ENCODE measurements at regions not wholly inside any gene's neighbourhood (a gene's known extent, or its start where the extent isn't known, plus 50 kb on each side); places are given as distances from the start of the nearest gene placed in this dataset.

DNA sequence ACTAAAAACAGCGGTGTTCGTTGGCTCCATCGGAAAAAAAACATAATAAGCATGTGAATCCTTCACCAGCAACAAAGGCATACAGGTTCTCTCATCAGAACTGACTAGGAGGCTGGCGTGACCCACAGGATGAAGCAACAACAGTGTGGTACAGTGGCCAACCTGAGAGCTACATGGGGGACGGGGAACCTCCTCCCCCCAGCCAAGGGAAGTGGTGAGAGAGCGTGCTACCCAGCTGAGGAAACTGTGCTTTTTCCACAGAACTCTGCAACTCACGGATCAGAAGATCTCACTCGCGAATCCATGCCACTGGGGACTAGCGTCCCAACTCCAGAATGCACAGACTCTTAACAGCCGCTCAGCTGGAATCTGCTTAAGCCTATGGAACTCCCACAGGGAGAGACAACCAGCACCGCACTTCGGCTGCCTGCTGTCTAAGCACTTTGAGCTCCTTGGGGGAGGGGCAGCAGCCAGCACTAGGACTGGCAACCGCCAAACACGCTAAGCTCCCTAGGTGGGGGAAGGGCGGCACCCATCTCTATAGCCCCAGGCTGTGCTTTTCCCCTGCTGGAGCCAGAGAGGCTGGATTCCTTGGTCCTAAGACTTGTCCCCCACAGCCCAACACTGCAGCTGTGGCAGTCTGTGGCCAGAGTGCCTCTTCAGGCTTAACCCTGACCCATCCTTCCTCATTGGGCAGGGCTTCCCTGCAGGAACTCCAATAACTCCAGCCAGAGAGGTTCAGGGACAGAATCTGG lies 538.3 kb upstream of the BTBD3 start:
- Histone ChIP-seq H3K4me2 (ENCODE audit: low read length) (no peak overlapping the region), H3K9me3 (ENCODE audit: control insufficient read depth in 1 of 2, insufficient read depth in 1 of 2, low read depth in 1 of 2, low read length in 2 of 2) (no peaks in the 10 kb centered on the region), H3K79me2 (ENCODE audit: insufficient read depth, low read length) (no peaks in the 10 kb centered on the region), H3K4me1 (ENCODE audit: control insufficient read depth in 1 of 2, insufficient read depth in 2 of 2, low read length in 2 of 2) (0 out of 4 replicates have a peak, but pooled peaks cover 0 to 5% of the 10 kb centered on the region in 2 experiments), H3K9me2 (ENCODE audit: insufficient read depth) (no peaks in the 10 kb centered on the region), H3K27ac (ENCODE audit: low read depth, low read length) (no peak overlapping the region), H3K4me3 (replicated peaks in 1 of 2; ENCODE audit: low read depth in 1 of 2, low read length in 2 of 2) (no peak overlapping the region), H3K9ac (ENCODE audit: low read length) (no peak overlapping the region), H2AFZ (ENCODE audit: low read depth, low read length, poor library complexity, severe bottlenecking) (no peak overlapping the region), H3K27me3 (ENCODE audit: insufficient read depth, low read length) (no peaks in the 10 kb centered on the region), H3K36me3 (ENCODE audit: control insufficient read depth in 1 of 2, insufficient read depth in 2 of 2, low read length in 2 of 2) (no peaks in the 10 kb centered on the region), H4K20me1 (ENCODE audit: insufficient read depth) (no peaks in the 10 kb centered on the region)
- BruUV-seq (replicated peaks), result no TSS peak
- POLR2A ChIA-PET, result no interaction called here
- ATAC-seq (no peak), DNase-seq (ENCODE audit: low read depth, low spot score) (no peak)
- RAD21 ChIA-PET (ENCODE audit: low non-redundant PET in 1 of 2, low total read pairs in 2 of 2, uncharacterized antibody in 2 of 2, unreplicated experiment in 2 of 2), result no interaction called here
- CTCF ChIA-PET, result no interaction called here
- no peak for TF ChIP-seq ZNF274 (IDR thresholded peaks at IDR 0.05; ENCODE audit: low read depth, low read length)
- no peak for TF ChIP-seq JUND (IDR thresholded peaks at IDR 0.05)
- TF ChIP-seq EZH2 (IDR thresholded peaks at IDR 0.05), result no peak
- TF ChIP-seq SP1 (IDR thresholded peaks at IDR 0.05; ENCODE audit: low read depth), result no peak
- TF ChIP-seq, protein P1, sequence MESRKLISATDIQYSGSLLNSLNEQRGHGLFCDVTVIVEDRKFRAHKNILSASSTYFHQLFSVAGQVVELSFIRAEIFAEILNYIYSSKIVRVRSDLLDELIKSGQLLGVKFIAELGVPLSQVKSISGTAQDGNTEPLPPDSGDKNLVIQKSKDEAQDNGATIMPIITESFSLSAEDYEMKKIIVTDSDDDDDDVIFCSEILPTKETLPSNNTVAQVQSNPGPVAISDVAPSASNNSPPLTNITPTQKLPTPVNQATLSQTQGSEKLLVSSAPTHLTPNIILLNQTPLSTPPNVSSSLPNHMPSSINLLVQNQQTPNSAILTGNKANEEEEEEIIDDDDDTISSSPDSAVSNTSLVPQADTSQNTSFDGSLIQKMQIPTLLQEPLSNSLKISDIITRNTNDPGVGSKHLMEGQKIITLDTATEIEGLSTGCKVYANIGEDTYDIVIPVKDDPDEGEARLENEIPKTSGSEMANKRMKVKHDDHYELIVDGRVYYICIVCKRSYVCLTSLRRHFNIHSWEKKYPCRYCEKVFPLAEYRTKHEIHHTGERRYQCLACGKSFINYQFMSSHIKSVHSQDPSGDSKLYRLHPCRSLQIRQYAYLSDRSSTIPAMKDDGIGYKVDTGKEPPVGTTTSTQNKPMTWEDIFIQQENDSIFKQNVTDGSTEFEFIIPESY (IDR thresholded peaks at IDR 0.05; ENCODE audit: extremely low read depth, insufficient replicate concordance, low read length), result no peak
- no peak for TF ChIP-seq RAD21 (IDR thresholded peaks at IDR 0.05; ENCODE audit: low read depth)
- TF ChIP-seq, protein P2, sequence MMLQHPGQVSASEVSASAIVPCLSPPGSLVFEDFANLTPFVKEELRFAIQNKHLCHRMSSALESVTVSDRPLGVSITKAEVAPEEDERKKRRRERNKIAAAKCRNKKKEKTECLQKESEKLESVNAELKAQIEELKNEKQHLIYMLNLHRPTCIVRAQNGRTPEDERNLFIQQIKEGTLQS (IDR thresholded peaks at IDR 0.05), result no peak
- TF ChIP-seq SIN3A (IDR thresholded peaks at IDR 0.05; ENCODE audit: low read depth), result no peak
- no peak for TF ChIP-seq CBX3 (IDR thresholded peaks at IDR 0.05; ENCODE audit: low read depth)
- TF ChIP-seq ELF1 (IDR thresholded peaks at IDR 0.05; ENCODE audit: borderline replicate concordance, low read depth), result no peak
- no peak for TF ChIP-seq POLR2AphosphoS5 (IDR thresholded peaks at IDR 0.05; ENCODE audit: low read depth, low read length)
- no peak for TF ChIP-seq YY1 (IDR thresholded peaks at IDR 0.05; ENCODE audit: extremely low read depth, insufficient replicate concordance, low read depth, low read length)
- TF ChIP-seq FOSL1 (IDR thresholded peaks at IDR 0.05; ENCODE audit: low read depth), result no peak
- TF ChIP-seq, protein P3, sequence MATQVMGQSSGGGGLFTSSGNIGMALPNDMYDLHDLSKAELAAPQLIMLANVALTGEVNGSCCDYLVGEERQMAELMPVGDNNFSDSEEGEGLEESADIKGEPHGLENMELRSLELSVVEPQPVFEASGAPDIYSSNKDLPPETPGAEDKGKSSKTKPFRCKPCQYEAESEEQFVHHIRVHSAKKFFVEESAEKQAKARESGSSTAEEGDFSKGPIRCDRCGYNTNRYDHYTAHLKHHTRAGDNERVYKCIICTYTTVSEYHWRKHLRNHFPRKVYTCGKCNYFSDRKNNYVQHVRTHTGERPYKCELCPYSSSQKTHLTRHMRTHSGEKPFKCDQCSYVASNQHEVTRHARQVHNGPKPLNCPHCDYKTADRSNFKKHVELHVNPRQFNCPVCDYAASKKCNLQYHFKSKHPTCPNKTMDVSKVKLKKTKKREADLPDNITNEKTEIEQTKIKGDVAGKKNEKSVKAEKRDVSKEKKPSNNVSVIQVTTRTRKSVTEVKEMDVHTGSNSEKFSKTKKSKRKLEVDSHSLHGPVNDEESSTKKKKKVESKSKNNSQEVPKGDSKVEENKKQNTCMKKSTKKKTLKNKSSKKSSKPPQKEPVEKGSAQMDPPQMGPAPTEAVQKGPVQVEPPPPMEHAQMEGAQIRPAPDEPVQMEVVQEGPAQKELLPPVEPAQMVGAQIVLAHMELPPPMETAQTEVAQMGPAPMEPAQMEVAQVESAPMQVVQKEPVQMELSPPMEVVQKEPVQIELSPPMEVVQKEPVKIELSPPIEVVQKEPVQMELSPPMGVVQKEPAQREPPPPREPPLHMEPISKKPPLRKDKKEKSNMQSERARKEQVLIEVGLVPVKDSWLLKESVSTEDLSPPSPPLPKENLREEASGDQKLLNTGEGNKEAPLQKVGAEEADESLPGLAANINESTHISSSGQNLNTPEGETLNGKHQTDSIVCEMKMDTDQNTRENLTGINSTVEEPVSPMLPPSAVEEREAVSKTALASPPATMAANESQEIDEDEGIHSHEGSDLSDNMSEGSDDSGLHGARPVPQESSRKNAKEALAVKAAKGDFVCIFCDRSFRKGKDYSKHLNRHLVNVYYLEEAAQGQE (IDR thresholded peaks at IDR 0.05; ENCODE audit: low read depth), result no peak
- TF ChIP-seq EGR1 (IDR thresholded peaks at IDR 0.05; ENCODE audit: low read depth), result no peak
- TF ChIP-seq POLR2A (IDR thresholded peaks at IDR 0.05; ENCODE audit: borderline replicate concordance, extremely low read depth, insufficient read depth, insufficient read length), result no peak
- no peak for TF ChIP-seq SRF (IDR thresholded peaks at IDR 0.05; ENCODE audit: low read depth)
- TF ChIP-seq, protein P4, sequence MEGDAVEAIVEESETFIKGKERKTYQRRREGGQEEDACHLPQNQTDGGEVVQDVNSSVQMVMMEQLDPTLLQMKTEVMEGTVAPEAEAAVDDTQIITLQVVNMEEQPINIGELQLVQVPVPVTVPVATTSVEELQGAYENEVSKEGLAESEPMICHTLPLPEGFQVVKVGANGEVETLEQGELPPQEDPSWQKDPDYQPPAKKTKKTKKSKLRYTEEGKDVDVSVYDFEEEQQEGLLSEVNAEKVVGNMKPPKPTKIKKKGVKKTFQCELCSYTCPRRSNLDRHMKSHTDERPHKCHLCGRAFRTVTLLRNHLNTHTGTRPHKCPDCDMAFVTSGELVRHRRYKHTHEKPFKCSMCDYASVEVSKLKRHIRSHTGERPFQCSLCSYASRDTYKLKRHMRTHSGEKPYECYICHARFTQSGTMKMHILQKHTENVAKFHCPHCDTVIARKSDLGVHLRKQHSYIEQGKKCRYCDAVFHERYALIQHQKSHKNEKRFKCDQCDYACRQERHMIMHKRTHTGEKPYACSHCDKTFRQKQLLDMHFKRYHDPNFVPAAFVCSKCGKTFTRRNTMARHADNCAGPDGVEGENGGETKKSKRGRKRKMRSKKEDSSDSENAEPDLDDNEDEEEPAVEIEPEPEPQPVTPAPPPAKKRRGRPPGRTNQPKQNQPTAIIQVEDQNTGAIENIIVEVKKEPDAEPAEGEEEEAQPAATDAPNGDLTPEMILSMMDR (IDR thresholded peaks at IDR 0.05 in 2 of 3, conservative IDR thresholded peaks at IDR 0.05 in 1 of 3; ENCODE audit: borderline replicate concordance in 1 of 3, insufficient read depth in 1 of 3, low read depth in 2 of 3, low read length in 2 of 3), result no peak
- TF ChIP-seq ZFX (IDR thresholded peaks at IDR 0.05), result no peak
- intact Hi-C loops (cut with micrococcal nuclease), result no loop called here
